Trophoblast cell (in vitro differentiated cells and primary cell): ENCODE measurements at regions not wholly inside any gene's neighbourhood (a gene's known extent, or its start where the extent isn't known, plus 50 kb on each side); places are given as distances from the start of the nearest gene placed in this dataset.
"Not testable (repeated sequence)": the region's sequence is repeated elsewhere in the genome, so short reads cannot be mapped to it uniquely, and the experiment has no call there.

Experiments
- DNase-seq, 2 donors: peaks; one replicate each; pipeline ENCODE4 v3.0.0-alpha.2; 2016
- H2AFZ ChIP-seq: 2 replicates; pipeline ENCODE4 v1.6.1; 2013; ENCODE audit warnings: low read length, moderate library complexity, mild to moderate bottlenecking; ENCODE audit not compliant: insufficient read depth, poor library complexity
- H2AK5ac ChIP-seq: 2 replicates; pipeline ENCODE4 v1.6.1; 2013; ENCODE audit warnings: mild to moderate bottlenecking, low read length
- H2BK120ac ChIP-seq: 2 replicates; pipeline ENCODE4 v1.6.1; 2013; ENCODE audit warnings: low read length, mild to moderate bottlenecking, moderate library complexity; ENCODE audit not compliant: insufficient read depth, poor library complexity
- H2BK12ac ChIP-seq: 2 replicates; pipeline ENCODE4 v1.6.1; 2013; ENCODE audit warnings: mild to moderate bottlenecking, low read length, moderate library complexity
- H2BK5ac ChIP-seq: 2 replicates; pipeline ENCODE4 v1.6.1; 2013; ENCODE audit warnings: low read length, low read depth, moderate library complexity, mild to moderate bottlenecking; ENCODE audit not compliant: poor library complexity
- H3K14ac ChIP-seq: 2 replicates; pipeline ENCODE4 v1.6.1; 2013; ENCODE audit warnings: mild to moderate bottlenecking, low read length
- H3K18ac ChIP-seq: 2 replicates; pipeline ENCODE4 v1.6.1; 2013; ENCODE audit warnings: mild to moderate bottlenecking, low read length
- H3K23ac ChIP-seq: 2 replicates; pipeline ENCODE4 v1.6.1; 2013; ENCODE audit warnings: low read length
- H3K27ac ChIP-seq: 2 replicates; pipeline ENCODE4 v1.5.1; 2013; ENCODE audit warnings: low read depth, mild to moderate bottlenecking, inconsistent platforms, low read length, moderate library complexity
- H3K27me3 ChIP-seq: 2 replicates; pipeline ENCODE4 v1.6.1; 2013; ENCODE audit warnings: inconsistent platforms, mild to moderate bottlenecking, low read length, moderate library complexity; ENCODE audit not compliant: insufficient read depth
- H3K36me3 ChIP-seq, 2 experiments: 1 replicate in 1 of 2; 2 replicates in 1 of 2; pipeline ENCODE4 v1.6.1; 2013; ENCODE audit warnings: low read length in 2 of 2, mild to moderate bottlenecking in 2 of 2, moderate library complexity in 1 of 2; ENCODE audit not compliant: insufficient read depth in 2 of 2, control insufficient read depth in 1 of 2
- H3K4ac ChIP-seq: 2 replicates; pipeline ENCODE4 v1.6.1; 2013; ENCODE audit warnings: low read depth, mild to moderate bottlenecking, low read length, moderate library complexity
- H3K4me1 ChIP-seq, 2 experiments: 1 replicate in 1 of 2; 2 replicates in 1 of 2; pipeline ENCODE4 v1.6.1; 2013; ENCODE audit warnings: low read length in 2 of 2, mild to moderate bottlenecking in 2 of 2, moderate library complexity in 1 of 2; ENCODE audit not compliant: insufficient read depth in 2 of 2, control insufficient read depth in 1 of 2
- H3K4me2 ChIP-seq: 2 replicates; pipeline ENCODE4 v1.6.1; 2013; ENCODE audit warnings: inconsistent platforms, mild to moderate bottlenecking, low read length, moderate library complexity
- H3K4me3 ChIP-seq: 2 replicates; pipeline ENCODE4 v1.5.1; 2013; ENCODE audit warnings: mild to moderate bottlenecking, low read depth, low read length, inconsistent platforms
- H3K79me1 ChIP-seq: one replicate; pipeline ENCODE4 v1.6.1; 2013; ENCODE audit warnings: low read length
- H3K79me2 ChIP-seq: 2 replicates; pipeline ENCODE4 v1.6.1; 2013; ENCODE audit warnings: low read length, mild to moderate bottlenecking; ENCODE audit not compliant: control insufficient read depth, insufficient read depth, poor library complexity
- H3K9ac ChIP-seq: 2 replicates; pipeline ENCODE4 v1.6.1; 2013; ENCODE audit warnings: mild to moderate bottlenecking, low read length
- H3K9me3 ChIP-seq: 2 replicates; pipeline ENCODE4 v1.6.1; 2013; ENCODE audit warnings: low read depth, mild to moderate bottlenecking, control low read depth, inconsistent platforms, low read length; ENCODE audit not compliant: insufficient read depth
- H4K12ac ChIP-seq: 2 replicates; pipeline ENCODE4 v1.6.1; 2013; ENCODE audit warnings: low read depth, mild to moderate bottlenecking, low read length, moderate library complexity
- H4K8ac ChIP-seq: 2 replicates; pipeline ENCODE4 v1.6.1; 2013; ENCODE audit warnings: low read depth, mild to moderate bottlenecking, low read length, moderate library complexity
- H4K91ac ChIP-seq: one replicate; pipeline ENCODE4 v1.6.1; 2013; ENCODE audit warnings: low read depth, mild to moderate bottlenecking, low read length, moderate library complexity
- WGBS: extraction: QIAGEN DNeasy Blood & Tissue Kit; methylation state at CpG from one replicate; pipeline ENCODE4 v1.1.7; 2013; ENCODE audit warnings: missing lambda C conversion rate; ENCODE audit not compliant: insufficient read length, insufficient coverage; ENCODE audit errors: extremely low coverage; 5-methylcytosine and 5-hydroxymethylcytosine counted together

GRCh38 chr21:5079361-5079760, 5442.0 kb upstream of the TPTE start:
- H3K14ac ChIP-seq, H3K27ac ChIP-seq, H3K9ac ChIP-seq, H3K79me2 ChIP-seq, H2BK12ac ChIP-seq, H2BK120ac ChIP-seq, DNase-seq, H3K4ac ChIP-seq, H3K18ac ChIP-seq, H3K4me3 ChIP-seq, H4K8ac ChIP-seq, H3K4me2 ChIP-seq, H2BK5ac ChIP-seq, H3K4me1 ChIP-seq, H4K91ac ChIP-seq, H3K23ac ChIP-seq, H2AFZ ChIP-seq, H3K79me1 ChIP-seq, H3K9me3 ChIP-seq, H2AK5ac ChIP-seq, H3K36me3 ChIP-seq, H3K27me3 ChIP-seq, H4K12ac ChIP-seq: not testable (repeated sequence)
- WGBS, result no CpG with 5 or more reads among the region's 8 CpGs

GRCh38 chr21:5080015-5080414, 5441.4 kb upstream of the TPTE start:
- not testable (repeated sequence) for H4K12ac ChIP-seq, H3K4me3 ChIP-seq, H2BK12ac ChIP-seq, H2BK120ac ChIP-seq, H3K4me2 ChIP-seq, H4K8ac ChIP-seq, H2AK5ac ChIP-seq, H3K79me1 ChIP-seq, H3K23ac ChIP-seq, H3K27ac ChIP-seq, H2AFZ ChIP-seq, H3K9ac ChIP-seq, H3K14ac ChIP-seq, H3K79me2 ChIP-seq, H3K36me3 ChIP-seq, H4K91ac ChIP-seq, H2BK5ac ChIP-seq, H3K9me3 ChIP-seq, H3K27me3 ChIP-seq, DNase-seq, H3K4me1 ChIP-seq, H3K4ac ChIP-seq, H3K18ac ChIP-seq
- no CpG with 5 or more reads among the region's 5 CpGs for WGBS

- H3K9me3 ChIP-seq, DNase-seq, H3K27me3 ChIP-seq, H3K23ac ChIP-seq, H2BK120ac ChIP-seq, H4K91ac ChIP-seq, H3K4me1 ChIP-seq, H2AK5ac ChIP-seq, H2AFZ ChIP-seq, H2BK12ac ChIP-seq, H4K8ac ChIP-seq, H3K4me3 ChIP-seq, H3K18ac ChIP-seq, H3K14ac ChIP-seq, H3K79me1 ChIP-seq, H3K79me2 ChIP-seq, H3K27ac ChIP-seq, H3K36me3 ChIP-seq, H3K9ac ChIP-seq, H3K4ac ChIP-seq, H3K4me2 ChIP-seq, H4K12ac ChIP-seq, H2BK5ac ChIP-seq: not testable (repeated sequence)
- WGBS, result no CpG with 5 or more reads among the region's 8 CpGs
Observed at GRCh38 chr21:5084246-5084645, 5437.1 kb upstream of the TPTE start.

- H3K23ac ChIP-seq, H3K27me3 ChIP-seq, H3K9ac ChIP-seq, H3K9me3 ChIP-seq, H2BK120ac ChIP-seq, H3K27ac ChIP-seq, H2AFZ ChIP-seq, H3K4me1 ChIP-seq, H3K4ac ChIP-seq, H3K18ac ChIP-seq, H3K4me2 ChIP-seq, H3K79me2 ChIP-seq, H2AK5ac ChIP-seq, H3K79me1 ChIP-seq, H2BK5ac ChIP-seq, H4K12ac ChIP-seq, H2BK12ac ChIP-seq, H4K8ac ChIP-seq, H4K91ac ChIP-seq, H3K14ac ChIP-seq, H3K36me3 ChIP-seq, H3K4me3 ChIP-seq, DNase-seq: not testable (repeated sequence)
- WGBS, result no CpG with 5 or more reads among the region's 13 CpGs
Observed at GRCh38 chr21:5085456-5085855, 5435.9 kb upstream of the TPTE start.
